Progenitor cell of endocrine pancreas (in vitro differentiated cells): ENCODE measurements at regions not wholly inside any gene's neighbourhood (a gene's known extent, or its start where the extent isn't known, plus 50 kb on each side); places are given as distances from the start of the nearest gene placed in this dataset.

Experiments
- DNase-seq: peaks from one replicate; pipeline ENCODE4 v3.0.0; 2021; ENCODE audit warnings: low spot score; ENCODE audit not compliant: unreplicated experiment
- H3K27ac Mint-ChIP-seq: 2 replicates; pipeline ENCODE4 v1.8.0; 2021; ENCODE audit warnings: mild to moderate bottlenecking, moderate library complexity, mixed read lengths
- H3K27me3 Mint-ChIP-seq: 2 replicates; pipeline ENCODE4 v1.8.0; 2021; ENCODE audit warnings: mixed read lengths
- H3K36me3 Mint-ChIP-seq: 2 replicates; pipeline ENCODE4 v1.8.0; 2022; ENCODE audit warnings: mixed read lengths; ENCODE audit not compliant: insufficient read depth
- H3K4me1 Mint-ChIP-seq: 2 replicates; pipeline ENCODE4 v1.8.0; 2021; ENCODE audit warnings: low read depth, mixed read lengths
- H3K4me3 Mint-ChIP-seq: 2 replicates; pipeline ENCODE4 v1.8.0; 2021; ENCODE audit warnings: low read depth, mild to moderate bottlenecking, moderate library complexity, mixed read lengths
- H3K9me3 Mint-ChIP-seq: 2 replicates; pipeline ENCODE4 v1.8.0; 2021; ENCODE audit warnings: low read depth, mixed read lengths
- TF ChIP-seq, protein P1 (sequence below): fragments of 200-600 bp; sonication (generic); IDR thresholded peaks from one replicate; pipeline ENCODE4 v1.5.0; 2021; ENCODE audit warnings: antibody characterized with exemption, mild to moderate bottlenecking; ENCODE audit not compliant: unreplicated experiment

DNA sequence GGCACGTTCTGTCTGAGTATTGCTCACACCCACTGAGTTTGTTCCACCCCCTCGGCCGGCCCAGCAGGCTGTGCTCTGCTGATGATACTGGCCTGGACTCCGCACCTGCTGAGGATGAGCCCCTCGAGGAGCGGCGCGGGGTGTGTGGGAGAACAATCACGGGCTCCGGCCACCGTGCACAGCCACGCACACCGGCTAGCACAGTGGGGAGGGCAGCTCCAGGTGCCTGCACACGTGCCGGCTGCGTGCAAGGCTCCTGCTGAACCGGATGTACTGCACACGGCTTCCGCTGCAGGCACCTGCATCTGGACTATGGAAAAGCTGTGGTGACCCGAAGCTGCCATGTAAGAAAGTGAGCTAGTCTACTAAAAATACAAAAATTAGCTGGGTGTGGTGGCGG, 485.2 kb upstream of the CDH9 start:
- H3K9me3 Mint-ChIP-seq: no peaks in the 10 kb centered on the region
- no peak for DNase-seq

DNA sequence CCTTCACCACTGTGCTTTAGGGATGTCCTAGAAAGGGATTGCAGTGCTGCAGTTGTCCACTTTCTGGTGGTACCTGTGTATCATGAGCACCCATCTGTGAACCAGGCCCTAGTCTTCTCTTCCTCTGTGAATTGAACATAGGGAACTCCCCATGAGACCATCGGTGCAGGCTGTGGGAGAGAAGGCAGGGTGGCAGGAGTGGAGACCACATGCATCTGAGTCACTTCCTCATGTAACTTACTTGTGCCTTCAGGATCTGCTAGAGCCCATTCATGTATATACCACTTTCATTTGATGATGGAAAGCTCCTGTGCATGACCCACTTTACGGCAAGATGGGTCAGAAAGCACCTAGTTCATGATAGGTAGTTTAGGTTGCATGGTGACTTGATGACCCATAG, 478.1 kb upstream of the CDH9 start:
- DNase-seq: no peak
- H3K36me3 Mint-ChIP-seq: no peaks in the 10 kb centered on the region
- TF ChIP-seq, protein P1, sequence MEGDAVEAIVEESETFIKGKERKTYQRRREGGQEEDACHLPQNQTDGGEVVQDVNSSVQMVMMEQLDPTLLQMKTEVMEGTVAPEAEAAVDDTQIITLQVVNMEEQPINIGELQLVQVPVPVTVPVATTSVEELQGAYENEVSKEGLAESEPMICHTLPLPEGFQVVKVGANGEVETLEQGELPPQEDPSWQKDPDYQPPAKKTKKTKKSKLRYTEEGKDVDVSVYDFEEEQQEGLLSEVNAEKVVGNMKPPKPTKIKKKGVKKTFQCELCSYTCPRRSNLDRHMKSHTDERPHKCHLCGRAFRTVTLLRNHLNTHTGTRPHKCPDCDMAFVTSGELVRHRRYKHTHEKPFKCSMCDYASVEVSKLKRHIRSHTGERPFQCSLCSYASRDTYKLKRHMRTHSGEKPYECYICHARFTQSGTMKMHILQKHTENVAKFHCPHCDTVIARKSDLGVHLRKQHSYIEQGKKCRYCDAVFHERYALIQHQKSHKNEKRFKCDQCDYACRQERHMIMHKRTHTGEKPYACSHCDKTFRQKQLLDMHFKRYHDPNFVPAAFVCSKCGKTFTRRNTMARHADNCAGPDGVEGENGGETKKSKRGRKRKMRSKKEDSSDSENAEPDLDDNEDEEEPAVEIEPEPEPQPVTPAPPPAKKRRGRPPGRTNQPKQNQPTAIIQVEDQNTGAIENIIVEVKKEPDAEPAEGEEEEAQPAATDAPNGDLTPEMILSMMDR: no peak
- H3K4me3 Mint-ChIP-seq: no peak overlapping the region
- H3K27ac Mint-ChIP-seq: no peak overlapping the region
- H3K4me1 Mint-ChIP-seq: no peaks in the 10 kb centered on the region
- H3K9me3 Mint-ChIP-seq: no peaks in the 10 kb centered on the region
- no peaks in the 10 kb centered on the region for H3K27me3 Mint-ChIP-seq

More for the DNA sequence above, 485.2 kb upstream of the CDH9 start:
- TF ChIP-seq, protein P1: no peak
- Mint-ChIP-seq H3K4me3 (no peak overlapping the region), H3K27ac (no peak overlapping the region), H3K27me3 (no peaks in the 10 kb centered on the region), H3K36me3 (no peaks in the 10 kb centered on the region), H3K4me1 (no peaks in the 10 kb centered on the region)

DNA sequence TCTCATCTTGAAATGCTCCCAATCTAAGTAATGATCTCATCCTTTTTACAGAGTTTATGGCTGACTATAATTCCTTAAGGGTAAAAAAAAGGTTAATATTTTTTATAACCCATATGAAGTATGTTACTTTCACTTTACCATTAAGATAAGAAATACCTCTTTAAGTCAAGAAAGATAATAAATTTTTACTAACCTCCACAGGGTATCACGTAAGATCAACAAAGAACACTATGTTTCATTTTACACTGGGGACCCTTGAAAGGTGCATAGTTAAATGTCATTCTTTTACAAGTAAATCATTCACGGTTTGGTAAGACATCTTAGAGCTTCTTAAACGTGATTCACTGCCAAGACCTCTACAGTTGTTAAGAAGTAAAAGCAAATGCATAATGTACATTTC, 472.7 kb upstream of the CDH9 start:
- Mint-ChIP-seq H3K27me3 (no peaks in the 10 kb centered on the region), H3K36me3 (no peaks in the 10 kb centered on the region), H3K9me3 (no peaks in the 10 kb centered on the region)

DNA sequence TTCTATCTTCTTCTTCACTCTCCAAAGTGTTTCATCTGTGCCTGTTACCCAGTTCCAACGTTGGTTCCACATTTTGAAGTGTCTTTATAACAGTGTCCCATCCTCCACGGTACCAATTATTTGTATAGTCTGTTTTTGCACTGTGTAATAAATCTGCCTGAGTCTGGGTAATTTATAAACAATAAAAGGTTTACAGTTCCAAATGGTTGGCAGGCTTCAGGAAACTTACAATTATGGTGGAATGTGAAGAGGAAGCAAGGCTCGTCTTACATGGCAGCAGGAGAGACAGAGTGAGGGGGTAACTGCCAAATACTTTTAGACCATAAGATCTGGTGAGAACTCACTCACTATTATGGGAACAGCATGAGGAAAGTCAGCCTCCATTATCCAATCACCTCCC, 465.4 kb upstream of the CDH9 start:
- Mint-ChIP-seq H3K9me3 (no peaks in the 10 kb centered on the region), H3K4me3 (no peak overlapping the region)
- no peak for DNase-seq

More for the DNA sequence above, 472.7 kb upstream of the CDH9 start:
- TF ChIP-seq, protein P1: no peak
- no peak for DNase-seq
- no peaks in the 10 kb centered on the region for H3K4me1 Mint-ChIP-seq
- no peak overlapping the region for H3K27ac Mint-ChIP-seq
- H3K4me3 Mint-ChIP-seq: no peak overlapping the region

DNA sequence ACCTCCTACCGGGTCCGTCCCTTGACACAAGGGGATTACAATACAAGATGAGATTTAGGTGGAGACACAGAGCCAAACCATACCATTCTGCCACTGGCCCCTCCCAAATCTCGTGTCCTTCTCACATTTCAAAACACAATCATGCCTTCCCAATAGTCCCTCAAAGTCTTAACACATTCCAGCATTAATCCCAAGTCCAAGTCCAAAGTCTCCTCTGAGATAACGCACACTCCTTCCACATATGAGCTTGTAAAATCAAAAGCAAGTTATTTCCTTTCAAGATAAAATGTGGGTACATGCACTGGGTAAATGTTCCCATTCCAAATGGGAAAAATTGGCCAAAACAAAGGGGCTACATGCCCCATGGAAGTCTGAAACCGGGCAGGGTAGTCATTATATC, 463.9 kb upstream of the CDH9 start:
- Mint-ChIP-seq H3K4me1 (peaks cover 4% of the 10 kb centered on the region), H3K27ac (no peak overlapping the region), H3K36me3 (no peaks in the 10 kb centered on the region), H3K4me3 (no peak overlapping the region), H3K9me3 (no peaks in the 10 kb centered on the region), H3K27me3 (no peaks in the 10 kb centered on the region)
- TF ChIP-seq, protein P1: no peak
- DNase-seq: no peak

More for the DNA sequence above, 465.4 kb upstream of the CDH9 start:
- Mint-ChIP-seq H3K4me1 (peaks cover 4% of the 10 kb centered on the region), H3K36me3 (no peaks in the 10 kb centered on the region), H3K27me3 (no peaks in the 10 kb centered on the region), H3K27ac (no peak overlapping the region)
- TF ChIP-seq, protein P1: no peak

DNA sequence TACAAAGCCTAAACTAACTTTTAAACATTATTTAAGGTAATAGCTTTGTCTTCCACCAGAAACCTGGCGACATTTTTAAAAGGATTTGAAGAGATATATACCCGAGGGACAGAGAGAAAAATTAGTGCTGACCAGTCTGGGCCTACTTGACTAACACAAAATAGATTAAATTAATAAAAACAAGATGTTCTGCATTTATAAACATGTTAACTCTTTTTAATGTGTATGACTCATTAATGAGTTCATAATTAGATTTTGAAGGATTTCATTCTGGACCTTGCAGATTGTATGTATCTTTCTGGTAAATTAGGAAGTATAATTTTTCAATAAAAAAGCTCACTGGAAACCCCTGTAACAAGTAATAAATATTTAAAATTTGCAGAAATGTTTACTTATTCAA, 459.1 kb upstream of the CDH9 start:
- TF ChIP-seq, protein P1: no peak
- Mint-ChIP-seq H3K27ac (no peak overlapping the region), H3K4me3 (no peak overlapping the region), H3K4me1 (peaks cover 4% of the 10 kb centered on the region), H3K9me3 (no peaks in the 10 kb centered on the region), H3K36me3 (no peaks in the 10 kb centered on the region), H3K27me3 (no peaks in the 10 kb centered on the region)
- no peak for DNase-seq
